Gastrocnemius medialis (tissue), 4 donors: ENCODE measurements at regions not wholly inside any gene's neighbourhood (a gene's known extent, or its start where the extent isn't known, plus 50 kb on each side); places are given as distances from the start of the nearest gene placed in this dataset.

Source experiments
- POLR2A ChIP-seq, 2 donors: fragments of 450-650 bp; IDR thresholded peaks; one replicate each; pipeline ENCODE4 v1.6.1; 2017; ENCODE audit warnings: antibody characterized with exemption in 2 of 2, mild to moderate bottlenecking in 2 of 2, moderate library complexity in 2 of 2
- TF ChIP-seq, protein P1 (sequence below), 5 experiments: fragments of 450-650 bp in 3 of 5; fragments of 200-600 bp in 2 of 5; sonication (generic) in 2 of 5; IDR thresholded peaks in 4 of 5; conservative IDR thresholded peaks in 1 of 5; 1 replicate in 4 of 5; 2 replicates in 1 of 5; pipeline ENCODE4 v1.5.1; 2016 to 2019; ENCODE audit warnings: antibody characterized with exemption in 5 of 5, mild to moderate bottlenecking in 3 of 5, moderate library complexity in 3 of 5

DNA sequence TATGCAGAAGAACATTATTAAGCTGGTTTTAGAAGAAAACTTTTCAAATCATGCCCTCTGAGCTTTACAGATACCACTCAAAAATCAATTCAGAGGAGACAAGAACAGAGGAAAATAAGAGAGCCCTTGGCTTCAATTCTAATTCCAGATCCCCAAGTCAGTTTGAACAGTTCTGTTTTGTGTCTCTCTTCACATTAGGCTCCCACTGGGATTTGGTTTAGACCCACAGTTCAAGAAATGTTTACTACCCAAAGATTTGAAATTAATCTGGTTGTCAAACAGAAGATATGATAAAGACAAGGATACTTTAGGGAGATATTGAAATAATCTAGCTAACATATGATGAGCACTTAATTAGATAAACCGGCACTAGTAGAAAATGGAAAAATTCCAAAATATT, 329.5 kb downstream of the RAD51AP2 start:
- TF ChIP-seq POLR2A (IDR thresholded peaks at IDR 0.05), result no peak
- TF ChIP-seq, protein P1, sequence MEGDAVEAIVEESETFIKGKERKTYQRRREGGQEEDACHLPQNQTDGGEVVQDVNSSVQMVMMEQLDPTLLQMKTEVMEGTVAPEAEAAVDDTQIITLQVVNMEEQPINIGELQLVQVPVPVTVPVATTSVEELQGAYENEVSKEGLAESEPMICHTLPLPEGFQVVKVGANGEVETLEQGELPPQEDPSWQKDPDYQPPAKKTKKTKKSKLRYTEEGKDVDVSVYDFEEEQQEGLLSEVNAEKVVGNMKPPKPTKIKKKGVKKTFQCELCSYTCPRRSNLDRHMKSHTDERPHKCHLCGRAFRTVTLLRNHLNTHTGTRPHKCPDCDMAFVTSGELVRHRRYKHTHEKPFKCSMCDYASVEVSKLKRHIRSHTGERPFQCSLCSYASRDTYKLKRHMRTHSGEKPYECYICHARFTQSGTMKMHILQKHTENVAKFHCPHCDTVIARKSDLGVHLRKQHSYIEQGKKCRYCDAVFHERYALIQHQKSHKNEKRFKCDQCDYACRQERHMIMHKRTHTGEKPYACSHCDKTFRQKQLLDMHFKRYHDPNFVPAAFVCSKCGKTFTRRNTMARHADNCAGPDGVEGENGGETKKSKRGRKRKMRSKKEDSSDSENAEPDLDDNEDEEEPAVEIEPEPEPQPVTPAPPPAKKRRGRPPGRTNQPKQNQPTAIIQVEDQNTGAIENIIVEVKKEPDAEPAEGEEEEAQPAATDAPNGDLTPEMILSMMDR (IDR thresholded peaks at IDR 0.05 in 4 of 5, conservative IDR thresholded peaks at IDR 0.05 in 1 of 5), result no peak
